ENCODE measurements at regions not wholly inside any gene's neighbourhood (a gene's known extent, or its start where the extent isn't known, plus 50 kb on each side); places are given as distances from the start of the nearest gene placed in this dataset.

GRCh38 chr9:3648722-3649246 lies 123.0 kb upstream of the RFX3 start:
- TF ChIP-seq REST (IDR thresholded peaks at IDR 0.05) (no peak), CTCF (IDR thresholded peaks at IDR 0.05; ENCODE audit: low read depth, low read length, missing input control) (no peak), NR2F2 (IDR thresholded peaks at IDR 0.05) (no peak), ZBTB33 (IDR thresholded peaks at IDR 0.05) (no peak), GABPA (IDR thresholded peaks at IDR 0.05 in 1 of 2, conservative IDR thresholded peaks at IDR 0.05 in 1 of 2) (no peak), YY1 (IDR thresholded peaks at IDR 0.05) (no peak), ATF3 (IDR thresholded peaks at IDR 0.05) (no peak), FOXA1 (IDR thresholded peaks at IDR 0.05) (no peak), TAF1 (conservative IDR thresholded peaks at IDR 0.05) (no peak), MAX (IDR thresholded peaks at IDR 0.05) (no peak), EGR1 (IDR thresholded peaks at IDR 0.05; ENCODE audit: low read depth in 2 of 2) (no peak), JUND (IDR thresholded peaks at IDR 0.05) (no peak)

All from liver (tissue), 3 donors.